Stomach (tissue), 8 donors: ENCODE measurements at regions not wholly inside any gene's neighbourhood (a gene's known extent, or its start where the extent isn't known, plus 50 kb on each side); places are given as distances from the start of the nearest gene placed in this dataset.

Source experiments
- DNase-seq, 2 donors: peaks; one replicate each; pipeline versions ENCODE4 v3.0.0 to v3.0.0-alpha.2; 2013 to 2019
- H3K27ac ChIP-seq, 5 donors: fragments of 200-600 bp in 4 of 5; sonication (generic) in 4 of 5; one replicate each; pipeline ENCODE4 v1.5.1; 2013 to 2019; ENCODE audit warnings: mild to moderate bottlenecking in 1 of 5, moderate library complexity in 1 of 5
- H3K27me3 ChIP-seq, 3 donors: fragments of 200-600 bp; sonication (generic); one replicate each; pipeline ENCODE4 v1.5.1; 2017 to 2019; ENCODE audit warnings: mixed run types in 1 of 3
- H3K36me3 ChIP-seq, 4 donors: fragments of 200-600 bp; sonication (generic); 1 replicate in 3 of 4; 2 replicates in 1 of 4; pipeline ENCODE4 v1.5.1; 2016 to 2019
- H3K4me1 ChIP-seq, 4 donors: fragments of 200-600 bp; sonication (generic); one replicate each; pipeline ENCODE4 v1.5.1; 2016 to 2019
- H3K4me3 ChIP-seq, 4 donors: fragments of 200-600 bp; sonication (generic) in 3 of 4; one replicate each; pipeline ENCODE4 v1.5.1; 2016 to 2019; ENCODE audit warnings: mild to moderate bottlenecking in 1 of 4
- H3K9me3 ChIP-seq, 4 donors: fragments of 200-600 bp; sonication (generic); one replicate each; pipeline ENCODE4 v1.5.1; 2016 to 2019
- EP300 ChIP-seq: sonication (generic); formaldehyde crosslinking; IDR thresholded peaks from one replicate; pipeline ENCODE4 v1.6.1; 2017; ENCODE audit warnings: antibody characterized with exemption
- POLR2A ChIP-seq, 4 donors: fragments of 450-650 bp; IDR thresholded peaks; one replicate each; pipeline ENCODE4 v1.6.1; 2016; ENCODE audit warnings: antibody characterized with exemption in 4 of 4, control low read depth in 2 of 4, mild to moderate bottlenecking in 1 of 4, moderate library complexity in 1 of 4
- POLR2AphosphoS5 ChIP-seq, 3 donors: sonication (generic); formaldehyde crosslinking; IDR thresholded peaks; one replicate each; pipeline ENCODE4 v1.6.1; 2016; ENCODE audit warnings: antibody characterized with exemption in 3 of 3
- WGBS, 5 donors: extraction: QIAGEN DNeasy Blood & Tissue Kit in 3 of 5; methylation state at CpG; one replicate each; pipeline versions ENCODE4 v1.1.5 to v1.1.7; 2013 to 2018; 5-methylcytosine and 5-hydroxymethylcytosine counted together
- intact Hi-C: fragments of 100-400 bp; cut with DNase I; formaldehyde crosslinking; loops from one replicate; pipeline ENCODE4 v1.15.1; 2023; ENCODE audit warnings: low total_unique reads
- TF ChIP-seq, protein P1 (sequence below), 7 experiments: fragments of 450-650 bp in 4 of 7; fragments of 200-600 bp in 3 of 7; sonication (generic) in 3 of 7; IDR thresholded peaks; one replicate each; pipeline ENCODE4 v1.5.1; 2016 to 2019; ENCODE audit warnings: antibody characterized with exemption in 7 of 7, control low read depth in 2 of 7, mild to moderate bottlenecking in 1 of 7
- donor health status: healthy with polysubstance abuse.
- donor health status: Bipolar disorder and iron deficiency.
- donor health status: healthy.

DNA sequence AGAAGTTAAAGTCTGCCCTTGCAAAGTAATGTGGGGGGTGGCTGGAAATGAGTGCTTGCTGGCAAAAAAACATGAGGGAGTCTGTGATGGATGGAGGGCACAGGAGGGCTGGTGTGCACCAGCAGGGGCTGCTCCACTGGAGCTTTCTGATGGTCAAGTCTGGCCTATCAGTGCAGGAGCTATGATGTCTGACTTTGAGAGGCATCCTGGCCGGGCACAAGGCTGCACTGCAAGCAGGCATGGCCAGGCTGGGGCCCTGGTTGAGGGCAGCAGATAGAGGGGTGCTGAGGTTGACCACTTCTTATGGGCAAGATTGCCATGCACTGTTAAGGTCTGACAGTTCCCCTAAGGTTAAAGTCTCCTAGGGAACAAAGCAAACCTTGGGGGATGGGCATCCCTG is 1140.2 kb downstream of the FAM133A start:
- peaks cover 0 to 21% (median 9%) of the 10 kb centered on the region in 4 donors for H3K9me3 ChIP-seq
- H3K4me1 ChIP-seq: no peaks in the 10 kb centered on the region
- 27 to 56% (median 33%) methylated on average over 1 of the region's 1 CpG; no CpG with 5 or more reads in 1 of the 5 donors for WGBS, 5 donors
- DNase-seq: no peak
- peaks cover 0 to 6% (median 0%) of the 10 kb centered on the region in 3 donors for H3K27me3 ChIP-seq
- no peak overlapping the region for H3K4me3 ChIP-seq
- H3K27ac ChIP-seq: no peak overlapping the region
- H3K36me3 ChIP-seq: no peaks in the 10 kb centered on the region
- TF ChIP-seq POLR2AphosphoS5 (IDR thresholded peaks at IDR 0.05) (no peak), EP300 (no peak), POLR2A (IDR thresholded peaks at IDR 0.05) (no peak)
- TF ChIP-seq, protein P1, sequence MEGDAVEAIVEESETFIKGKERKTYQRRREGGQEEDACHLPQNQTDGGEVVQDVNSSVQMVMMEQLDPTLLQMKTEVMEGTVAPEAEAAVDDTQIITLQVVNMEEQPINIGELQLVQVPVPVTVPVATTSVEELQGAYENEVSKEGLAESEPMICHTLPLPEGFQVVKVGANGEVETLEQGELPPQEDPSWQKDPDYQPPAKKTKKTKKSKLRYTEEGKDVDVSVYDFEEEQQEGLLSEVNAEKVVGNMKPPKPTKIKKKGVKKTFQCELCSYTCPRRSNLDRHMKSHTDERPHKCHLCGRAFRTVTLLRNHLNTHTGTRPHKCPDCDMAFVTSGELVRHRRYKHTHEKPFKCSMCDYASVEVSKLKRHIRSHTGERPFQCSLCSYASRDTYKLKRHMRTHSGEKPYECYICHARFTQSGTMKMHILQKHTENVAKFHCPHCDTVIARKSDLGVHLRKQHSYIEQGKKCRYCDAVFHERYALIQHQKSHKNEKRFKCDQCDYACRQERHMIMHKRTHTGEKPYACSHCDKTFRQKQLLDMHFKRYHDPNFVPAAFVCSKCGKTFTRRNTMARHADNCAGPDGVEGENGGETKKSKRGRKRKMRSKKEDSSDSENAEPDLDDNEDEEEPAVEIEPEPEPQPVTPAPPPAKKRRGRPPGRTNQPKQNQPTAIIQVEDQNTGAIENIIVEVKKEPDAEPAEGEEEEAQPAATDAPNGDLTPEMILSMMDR (IDR thresholded peaks at IDR 0.05): no peak
- intact Hi-C loops: no loop called here

DNA sequence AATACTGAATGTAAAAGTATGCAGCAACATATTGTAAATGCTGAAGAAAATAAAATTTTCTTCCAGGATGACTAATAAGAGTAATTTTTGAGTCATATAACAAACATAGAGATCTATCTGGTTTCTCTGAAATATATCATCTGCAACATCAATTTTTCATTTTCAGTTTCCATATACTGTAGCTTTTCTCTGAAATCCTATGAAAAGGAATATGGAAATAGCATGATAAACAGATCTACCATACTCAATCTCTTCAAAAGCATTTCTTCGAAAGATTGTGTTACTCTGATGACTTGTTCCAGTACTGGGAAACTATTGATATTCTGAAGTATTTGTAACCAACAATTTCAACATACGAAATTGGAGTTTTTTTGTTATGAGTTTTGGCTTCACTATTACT is 1156.7 kb downstream of the FAM133A start:
- 56 to 69% (median 64%) methylated on average over 2 of the region's 2 CpGs for WGBS, 5 donors
- intact Hi-C loops: no loop called here
- DNase-seq: no peak

DNA sequence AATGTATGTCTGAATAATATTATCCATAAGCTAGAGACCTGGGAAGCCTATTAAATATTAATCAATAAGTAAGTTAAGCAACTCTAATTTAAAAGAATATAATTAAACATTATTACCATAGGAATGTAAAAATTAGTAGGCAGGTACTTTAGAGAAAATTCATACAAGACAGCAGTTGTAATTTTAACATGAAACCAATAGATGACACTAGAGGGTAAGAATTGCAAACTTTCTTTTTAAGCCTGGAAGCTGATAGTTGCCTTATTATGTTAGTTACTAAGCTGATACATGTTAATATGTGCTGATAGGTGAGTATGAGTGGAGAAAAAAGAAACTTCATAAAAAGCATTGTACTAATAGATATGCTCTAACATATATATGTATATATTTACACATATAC is 1157.4 kb downstream of the FAM133A start:
- no peak for TF ChIP-seq POLR2AphosphoS5 (IDR thresholded peaks at IDR 0.05)
- TF ChIP-seq, protein P1 (IDR thresholded peaks at IDR 0.05): peak in 1 of 7 experiments; percentile 15
- TF ChIP-seq EP300: no peak
- TF ChIP-seq POLR2A (IDR thresholded peaks at IDR 0.05): no peak
- no peaks in the 10 kb centered on the region for H3K4me1 ChIP-seq
- H3K36me3 ChIP-seq: no peaks in the 10 kb centered on the region
- no peak overlapping the region for H3K27ac ChIP-seq
- DNase-seq: peak in 1 of 2 donors; percentile 7
- no peak overlapping the region for H3K4me3 ChIP-seq
- no peaks in the 10 kb centered on the region for H3K9me3 ChIP-seq
- intact Hi-C loops: no loop called here
- H3K27me3 ChIP-seq: no peaks in the 10 kb centered on the region

More for the DNA sequence above, 1156.7 kb downstream of the FAM133A start:
- TF ChIP-seq EP300: no peak
- TF ChIP-seq, protein P1 (IDR thresholded peaks at IDR 0.05): no peak
- TF ChIP-seq POLR2A (IDR thresholded peaks at IDR 0.05): no peak
- Histone ChIP-seq H3K4me1 (no peaks in the 10 kb centered on the region), H3K27ac (no peak overlapping the region), H3K9me3 (no peaks in the 10 kb centered on the region), H3K36me3 (no peaks in the 10 kb centered on the region), H3K27me3 (no peaks in the 10 kb centered on the region), H3K4me3 (no peak overlapping the region)

DNA sequence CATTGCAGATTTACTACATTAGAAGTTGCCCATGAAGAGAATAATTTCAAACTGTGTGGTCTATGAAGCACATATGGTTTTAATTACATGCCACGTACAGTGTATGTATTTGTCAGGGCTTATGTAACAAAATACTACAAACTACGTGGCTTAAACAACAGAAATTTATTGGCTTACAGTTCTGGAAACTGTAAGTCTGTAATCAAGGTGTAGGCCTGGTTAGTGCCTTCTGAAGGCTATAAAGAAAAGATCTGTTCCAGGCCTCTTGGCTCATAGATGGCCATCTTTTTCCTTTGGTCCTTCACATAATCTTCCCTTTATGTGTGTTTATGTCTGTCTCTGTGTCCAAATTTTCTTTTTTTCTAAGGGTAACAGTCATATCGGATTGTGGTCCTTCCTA is 1160.2 kb downstream of the FAM133A start:
- WGBS, 5 donors: 39 to 64% (median 48%) methylated on average over 3 of the region's 3 CpGs
- no peak for TF ChIP-seq EP300
- no peak for TF ChIP-seq POLR2AphosphoS5 (IDR thresholded peaks at IDR 0.05)
- TF ChIP-seq, protein P1 (IDR thresholded peaks at IDR 0.05): no peak
- no peak for TF ChIP-seq POLR2A (IDR thresholded peaks at IDR 0.05)
- intact Hi-C loops: no loop called here
- no peaks in the 10 kb centered on the region for H3K9me3 ChIP-seq
- H3K27ac ChIP-seq: no peak overlapping the region
- no peaks in the 10 kb centered on the region for H3K27me3 ChIP-seq
- H3K4me3 ChIP-seq: no peak overlapping the region
- H3K4me1 ChIP-seq: no peaks in the 10 kb centered on the region
- H3K36me3 ChIP-seq: no peaks in the 10 kb centered on the region
- no peak for DNase-seq
